Fibroblast of lung (primary cell): ENCODE measurements at regions not wholly inside any gene's neighbourhood (a gene's known extent, or its start where the extent isn't known, plus 50 kb on each side); places are given as distances from the start of the nearest gene placed in this dataset.

Experiments used
- EZH2 ChIP-seq: IDR thresholded peaks from 2 replicates; pipeline ENCODE4 v1.5.1; 2012; ENCODE audit warnings: low read length, control low read depth, mild to moderate bottlenecking; ENCODE audit errors: missing control alignments
- TF ChIP-seq, protein P1 (sequence below), 2 donors: IDR thresholded peaks in 1 of 2; conservative IDR thresholded peaks in 1 of 2; 1 replicate in 1 of 2; 2 replicates in 1 of 2; pipeline ENCODE4 v1.5.1; 2011 to 2012; ENCODE audit warnings: low read length in 2 of 2, control low read depth in 1 of 2, inconsistent platforms in 1 of 2, low read depth in 1 of 2, mild to moderate bottlenecking in 1 of 2

DNA sequence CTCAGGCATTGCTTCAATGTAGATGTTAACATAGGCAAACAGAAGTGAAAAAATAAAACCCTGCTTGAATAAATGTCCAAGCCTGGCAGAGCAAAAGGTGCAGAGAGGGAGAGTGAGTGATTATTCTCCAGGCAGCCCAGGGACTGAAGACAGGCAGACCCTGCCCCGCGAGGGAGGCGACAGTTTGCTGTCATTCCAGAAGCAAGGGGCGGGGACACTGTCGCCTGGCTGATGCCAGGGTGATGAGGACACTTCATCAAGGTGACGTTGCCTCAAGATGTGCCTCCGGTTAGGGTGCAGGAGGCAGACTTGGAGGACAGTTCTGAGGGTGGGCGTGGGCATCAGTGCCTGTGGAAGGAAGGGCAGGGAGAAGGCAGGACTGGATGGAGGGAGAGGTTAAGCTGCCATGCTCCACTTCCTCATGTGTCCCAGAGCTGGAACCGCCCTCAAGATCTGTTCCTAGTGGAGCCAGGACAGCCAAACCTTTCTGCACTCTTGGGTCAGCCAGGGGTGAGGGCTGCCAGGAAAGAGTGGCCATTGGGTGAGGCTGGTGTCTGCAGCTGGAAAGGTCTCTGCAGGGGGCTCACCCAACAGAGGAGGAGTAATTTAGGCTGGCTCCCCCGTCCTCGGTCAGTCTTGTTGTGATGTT, 560.5 kb upstream of the MKI67 start:
- TF ChIP-seq, protein P1, sequence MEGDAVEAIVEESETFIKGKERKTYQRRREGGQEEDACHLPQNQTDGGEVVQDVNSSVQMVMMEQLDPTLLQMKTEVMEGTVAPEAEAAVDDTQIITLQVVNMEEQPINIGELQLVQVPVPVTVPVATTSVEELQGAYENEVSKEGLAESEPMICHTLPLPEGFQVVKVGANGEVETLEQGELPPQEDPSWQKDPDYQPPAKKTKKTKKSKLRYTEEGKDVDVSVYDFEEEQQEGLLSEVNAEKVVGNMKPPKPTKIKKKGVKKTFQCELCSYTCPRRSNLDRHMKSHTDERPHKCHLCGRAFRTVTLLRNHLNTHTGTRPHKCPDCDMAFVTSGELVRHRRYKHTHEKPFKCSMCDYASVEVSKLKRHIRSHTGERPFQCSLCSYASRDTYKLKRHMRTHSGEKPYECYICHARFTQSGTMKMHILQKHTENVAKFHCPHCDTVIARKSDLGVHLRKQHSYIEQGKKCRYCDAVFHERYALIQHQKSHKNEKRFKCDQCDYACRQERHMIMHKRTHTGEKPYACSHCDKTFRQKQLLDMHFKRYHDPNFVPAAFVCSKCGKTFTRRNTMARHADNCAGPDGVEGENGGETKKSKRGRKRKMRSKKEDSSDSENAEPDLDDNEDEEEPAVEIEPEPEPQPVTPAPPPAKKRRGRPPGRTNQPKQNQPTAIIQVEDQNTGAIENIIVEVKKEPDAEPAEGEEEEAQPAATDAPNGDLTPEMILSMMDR (conservative IDR thresholded peaks at IDR 0.05 in 1 of 2, IDR thresholded peaks at IDR 0.05 in 1 of 2; ENCODE audit: low read depth in 1 of 2, low read length in 2 of 2) = no peak
- no peak for TF ChIP-seq EZH2
